Transverse colon (tissue), 4 donors: ENCODE measurements at regions not wholly inside any gene's neighbourhood (a gene's known extent, or its start where the extent isn't known, plus 50 kb on each side); places are given as distances from the start of the nearest gene placed in this dataset.

Experiments used
- DNase-seq: peaks from one replicate; pipeline ENCODE4 v3.0.0-alpha.2; 2019
- H3K27ac ChIP-seq, 4 donors: fragments of 200-600 bp; sonication (generic); 2 replicates each; pipeline ENCODE4 v1.5.1; 2016 to 2018; ENCODE audit warnings: inconsistent platforms in 4 of 4
- H3K27me3 ChIP-seq: fragments of 200-600 bp; sonication (generic); 2 replicates; pipeline ENCODE4 v1.5.1; 2017; ENCODE audit warnings: inconsistent platforms
- H3K36me3 ChIP-seq, 4 donors: fragments of 200-600 bp; sonication (generic); 2 replicates each; pipeline ENCODE4 v1.5.1; 2017 to 2019; ENCODE audit warnings: inconsistent platforms in 4 of 4
- H3K4me1 ChIP-seq, 4 donors: fragments of 200-600 bp; sonication (generic); 2 replicates each; pipeline ENCODE4 v1.5.1; 2017 to 2020; ENCODE audit warnings: inconsistent platforms in 4 of 4
- H3K4me3 ChIP-seq, 4 donors: fragments of 200-600 bp; sonication (generic); 1 replicate in 1 of 4; 2 replicates in 3 of 4; pipeline versions ENCODE4 v1.5.1 to v1.6.1; 2017 to 2019; ENCODE audit warnings: inconsistent platforms in 4 of 4
- H3K9me3 ChIP-seq, 2 donors: fragments of 200-600 bp; sonication (generic); 2 replicates each; pipeline ENCODE4 v1.5.1; 2017 to 2019; ENCODE audit warnings: inconsistent platforms in 2 of 2
- CTCF ChIP-seq, 5 experiments: fragments of 200-600 bp in 3 of 5; fragments of 450-650 bp in 2 of 5; sonication (generic) in 3 of 5; IDR thresholded peaks; 1 replicate in 2 of 5; 2 replicates in 3 of 5; pipeline ENCODE4 v1.5.1; 2016 to 2017; ENCODE audit warnings: antibody characterized with exemption in 5 of 5, inconsistent platforms in 3 of 5, mild to moderate bottlenecking in 2 of 5, moderate library complexity in 1 of 5
- EP300 ChIP-seq: sonication (generic); formaldehyde crosslinking; IDR thresholded peaks from one replicate; pipeline ENCODE4 v1.6.1; 2017; ENCODE audit warnings: antibody characterized with exemption, low read depth
- POLR2A ChIP-seq: fragments of 450-650 bp; IDR thresholded peaks from one replicate; pipeline ENCODE4 v1.6.1; 2016; ENCODE audit warnings: antibody characterized with exemption, mild to moderate bottlenecking, moderate library complexity
- POLR2AphosphoS5 ChIP-seq, 3 donors: sonication (generic); formaldehyde crosslinking; IDR thresholded peaks; one replicate each; pipeline ENCODE4 v1.6.1; 2016; ENCODE audit warnings: antibody characterized with exemption in 3 of 3
- WGBS, 2 donors: methylation state at CpG; one replicate each; pipeline ENCODE4 v1.1.5; 2018; ENCODE audit warnings: low coverage in 1 of 2; 5-methylcytosine and 5-hydroxymethylcytosine counted together
- in situ Hi-C, 4 donors: fragments of 200-750 bp; cut with MboI; loops; one replicate each; pipeline versions ENCODE4 v1.15.0 to v1.15.1; 2017; ENCODE audit warnings: low sequenced_read_pairs in 3 of 4, low pct_ligation_motif_present in 1 of 4, low pct_unique_long_range_greater_than_20kb in 1 of 4
- intact Hi-C: fragments of 100-400 bp; cut with DNase I; formaldehyde crosslinking; loops from one replicate; pipeline ENCODE4 v1.15.1; 2023; ENCODE audit warnings: low total_unique reads

GRCh38 chr7:45500257-45500656 lies 73.9 kb upstream of the ADCY1 start:
- DNase-seq, result no peak

GRCh38 chr7:45501791-45502190 lies 72.4 kb upstream of the ADCY1 start:
- intact Hi-C loops (no loop called here), in situ Hi-C loops (no loop called here)
- H3K4me3 ChIP-seq, result no peak overlapping the region
- DNase-seq, result no peak
- no peaks in the 10 kb centered on the region for H3K9me3 ChIP-seq
- no peaks in the 10 kb centered on the region for H3K27me3 ChIP-seq
- no peak overlapping the region for H3K27ac ChIP-seq
- WGBS, 2 donors, result 64 to 70% methylated on average over 2 of the region's 2 CpGs
- no peaks in the 10 kb centered on the region for H3K4me1 ChIP-seq
- TF ChIP-seq CTCF (IDR thresholded peaks at IDR 0.05) (no peak), EP300 (no peak), POLR2AphosphoS5 (IDR thresholded peaks at IDR 0.05) (no peak), POLR2A (no peak)
- H3K36me3 ChIP-seq, result no peaks in the 10 kb centered on the region

More at GRCh38 chr7:45500257-45500656, 73.9 kb upstream of the ADCY1 start:
- intact Hi-C loops, result no loop called here
- WGBS, 2 donors, result 33 to 69% methylated on average over 1 to 2 of the region's 2 CpGs
- Histone ChIP-seq H3K4me1 (no peaks in the 10 kb centered on the region), H3K27ac (no peak overlapping the region), H3K9me3 (no peaks in the 10 kb centered on the region), H3K4me3 (no peak overlapping the region), H3K27me3 (no peaks in the 10 kb centered on the region), H3K36me3 (no peaks in the 10 kb centered on the region)
- TF ChIP-seq EP300, result no peak
- no peak for TF ChIP-seq POLR2AphosphoS5 (IDR thresholded peaks at IDR 0.05)
- TF ChIP-seq CTCF (IDR thresholded peaks at IDR 0.05), result no peak
- TF ChIP-seq POLR2A, result no peak
- in situ Hi-C loops, result no loop called here

GRCh38 chr7:45506059-45506458 lies 68.1 kb upstream of the ADCY1 start:
- H3K4me1 ChIP-seq, result no peaks in the 10 kb centered on the region
- intact Hi-C loops (no loop called here), in situ Hi-C loops (no loop called here)
- no peak overlapping the region for H3K27ac ChIP-seq
- WGBS, 2 donors, result 43 to 80% methylated on average over 1 of the region's 1 CpG
- no peaks in the 10 kb centered on the region for H3K36me3 ChIP-seq
- peaks cover 0 to 8% of the 10 kb centered on the region in 2 donors for H3K9me3 ChIP-seq
- no peak overlapping the region for H3K4me3 ChIP-seq
- DNase-seq, result no peak
- H3K27me3 ChIP-seq, result no peaks in the 10 kb centered on the region
- TF ChIP-seq EP300 (no peak), POLR2A (no peak)

GRCh38 chr7:45509222-45509621 lies 64.9 kb upstream of the ADCY1 start:
- Histone ChIP-seq H3K4me3 (no peak overlapping the region), H3K36me3 (no peaks in the 10 kb centered on the region), H3K4me1 (no peaks in the 10 kb centered on the region), H3K9me3 (peaks cover 0 to 8% of the 10 kb centered on the region in 2 donors), H3K27ac (no peak overlapping the region), H3K27me3 (no peaks in the 10 kb centered on the region)
- in situ Hi-C loops (no loop called here), intact Hi-C loops (no loop called here)
- no peak for DNase-seq
- TF ChIP-seq EP300, result no peak
- WGBS, 2 donors, result 61% methylated on average over 2 of the region's 2 CpGs; no CpG with 5 or more reads in 1 of the 2 donors

- intact Hi-C loops (no loop called here), in situ Hi-C loops (no loop called here)
- H3K9me3 ChIP-seq, result peaks cover 0 to 8% of the 10 kb centered on the region in 2 donors
- no peak overlapping the region for H3K27ac ChIP-seq
- DNase-seq, result no peak
- no peak overlapping the region for H3K4me3 ChIP-seq
- H3K4me1 ChIP-seq, result no peaks in the 10 kb centered on the region
- no peaks in the 10 kb centered on the region for H3K27me3 ChIP-seq
- 51 to 76% methylated on average over 4 to 7 of the region's 7 CpGs for WGBS, 2 donors
- TF ChIP-seq CTCF (IDR thresholded peaks at IDR 0.05) (no peak), POLR2A (no peak), POLR2AphosphoS5 (IDR thresholded peaks at IDR 0.05) (no peak), EP300 (no peak)
- no peaks in the 10 kb centered on the region for H3K36me3 ChIP-seq
Measured at GRCh38 chr7:45511721-45512597, 62.2 kb upstream of the ADCY1 start.
